VCaP (cell line): ENCODE measurements at regions not wholly inside any gene's neighbourhood (a gene's known extent, or its start where the extent isn't known, plus 50 kb on each side); places are given as distances from the start of the nearest gene placed in this dataset.
A peak's percentile ranks its signal among the peaks of the same experiment; 100 is the strongest.

Experiments used
- H3K27ac ChIP-seq: fragments of 450-650 bp; 2 replicates; pipeline ENCODE4 v1.5.1; 2017
- CTCF ChIP-seq: fragments of 450-650 bp; conservative IDR thresholded peaks from 2 replicates; pipeline ENCODE4 v1.5.1; 2017; ENCODE audit warnings: mild to moderate bottlenecking, moderate library complexity

GRCh38 chr17:14004927-14005620 lies 64.2 kb upstream of the COX10 start:
- H3K27ac ChIP-seq = no peak overlapping the region
- TF ChIP-seq CTCF = no peak

GRCh38 chr17:14006249-14006942 lies 62.9 kb upstream of the COX10 start:
- no peak overlapping the region for H3K27ac ChIP-seq
- no peak for TF ChIP-seq CTCF

- TF ChIP-seq CTCF = no peak
- no peak overlapping the region for H3K27ac ChIP-seq
Observed at GRCh38 chr17:14007951-14008350, 61.4 kb upstream of the COX10 start.

- TF ChIP-seq CTCF = no peak
- H3K27ac ChIP-seq = peak overlapping the region; percentile 41; the same call in 1 of the 2 replicates
Observed at GRCh38 chr17:14011036-14011692, 58.1 kb upstream of the COX10 start.

GRCh38 chr17:14011740-14012405 lies 57.4 kb upstream of the COX10 start:
- no peak for TF ChIP-seq CTCF
- H3K27ac ChIP-seq = peak overlapping the region; percentile 41; the same call in 1 of the 2 replicates

GRCh38 chr17:14014657-14015056 lies 54.6 kb upstream of the COX10 start:
- TF ChIP-seq CTCF = no peak
- H3K27ac ChIP-seq = no peak overlapping the region

GRCh38 chr17:14015271-14015670 lies 54.0 kb upstream of the COX10 start:
- no peak for TF ChIP-seq CTCF
- no peak overlapping the region for H3K27ac ChIP-seq
